ENCODE measurements at regions not wholly inside any gene's neighbourhood (a gene's known extent, or its start where the extent isn't known, plus 50 kb on each side); places are given as distances from the start of the nearest gene placed in this dataset.

DNA sequence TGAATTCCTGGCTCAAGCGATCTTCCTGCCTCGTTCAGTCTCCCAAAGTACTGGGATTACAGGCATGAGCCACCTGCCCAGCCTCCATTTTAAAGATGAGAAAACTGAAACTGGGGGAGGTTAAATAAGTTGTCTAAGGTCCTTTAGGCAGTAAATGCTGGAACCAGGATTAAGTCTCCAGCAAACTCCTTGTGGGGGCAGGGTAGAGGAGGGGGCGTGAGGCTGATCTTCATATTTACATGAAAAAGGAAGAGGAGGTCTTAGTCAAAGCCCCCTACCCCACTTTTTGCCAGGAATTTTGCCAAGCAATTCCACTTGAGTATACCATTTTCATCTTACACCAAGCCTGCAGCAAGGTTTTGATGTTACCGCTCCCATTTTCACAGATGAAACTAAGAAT, 76.6 kb upstream of the NR4A3 start:
- ChIA-PET CTCF (no interaction called here), POLR2A (no interaction called here)
- H3K27me3 ChIP-seq (ENCODE audit: insufficient read depth) = no peaks in the 10 kb centered on the region
- 85% methylated on average over 4 of the region's 4 CpGs for whole genome bisulfite sequencing (ENCODE audit: low lambda C conversion rate)
- no peaks in the 10 kb centered on the region for H3K36me3 ChIP-seq (replicated peaks in 1 of 2; ENCODE audit: control insufficient read depth in 1 of 2, insufficient read depth in 2 of 2, low read length in 1 of 2)
- no peak for TF ChIP-seq NFIC (IDR thresholded peaks at IDR 0.05; ENCODE audit: borderline replicate concordance)
- TF ChIP-seq TAF1 (IDR thresholded peaks at IDR 0.05; ENCODE audit: borderline replicate concordance, low read depth, low read length) = no peak
- TF ChIP-seq FOXJ3 (CRISPR knock-in tag; IDR thresholded peaks at IDR 0.05) = no peak
- no peak for TF ChIP-seq MXI1 (IDR thresholded peaks at IDR 0.05; ENCODE audit: low read depth, low read length)
- TF ChIP-seq SMC3 (IDR thresholded peaks at IDR 0.05; ENCODE audit: low read depth, low read length) = no peak
- TF ChIP-seq, protein P1, sequence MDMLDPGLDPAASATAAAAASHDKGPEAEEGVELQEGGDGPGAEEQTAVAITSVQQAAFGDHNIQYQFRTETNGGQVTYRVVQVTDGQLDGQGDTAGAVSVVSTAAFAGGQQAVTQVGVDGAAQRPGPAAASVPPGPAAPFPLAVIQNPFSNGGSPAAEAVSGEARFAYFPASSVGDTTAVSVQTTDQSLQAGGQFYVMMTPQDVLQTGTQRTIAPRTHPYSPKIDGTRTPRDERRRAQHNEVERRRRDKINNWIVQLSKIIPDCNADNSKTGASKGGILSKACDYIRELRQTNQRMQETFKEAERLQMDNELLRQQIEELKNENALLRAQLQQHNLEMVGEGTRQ (IDR thresholded peaks at IDR 0.05; ENCODE audit: borderline replicate concordance, low read depth, low read length) = no peak
- no peak for TF ChIP-seq TCF12 (IDR thresholded peaks at IDR 0.05)
- TF ChIP-seq JUND (IDR thresholded peaks at IDR 0.05) = no peak
- no peak for TF ChIP-seq SIN3A (IDR thresholded peaks at IDR 0.05; ENCODE audit: borderline replicate concordance, low read depth, low read length)
- no peak overlapping the region for H3K4me3 ChIP-seq (ENCODE audit: low read depth in 2 of 2, low read length in 1 of 2)
- H3K9me2 ChIP-seq = no peaks in the 10 kb centered on the region
- no peaks in the 10 kb centered on the region for H3K4me1 ChIP-seq (ENCODE audit: control insufficient read depth in 1 of 2, insufficient read depth in 2 of 2, low read depth in 1 of 2, low read length in 1 of 2)
- no peak overlapping the region for H3K4me2 ChIP-seq
- no peaks in the 10 kb centered on the region for H4K20me1 ChIP-seq (ENCODE audit: insufficient read depth)
- no peak overlapping the region for H3K9ac ChIP-seq
- DNase-seq = no peak
- H3K27ac ChIP-seq (ENCODE audit: low read depth in 2 of 2, low read length in 1 of 2) = no peak overlapping the region
- no peaks in the 10 kb centered on the region for H3K9me3 ChIP-seq
- H2AFZ ChIP-seq (ENCODE audit: low read depth) = no peak overlapping the region
- H3K79me2 ChIP-seq (ENCODE audit: insufficient read depth) = no peaks in the 10 kb centered on the region
- no peaks in the 10 kb centered on the region for H3F3A ChIP-seq (replicated peaks; ENCODE audit: insufficient read depth)

DNA sequence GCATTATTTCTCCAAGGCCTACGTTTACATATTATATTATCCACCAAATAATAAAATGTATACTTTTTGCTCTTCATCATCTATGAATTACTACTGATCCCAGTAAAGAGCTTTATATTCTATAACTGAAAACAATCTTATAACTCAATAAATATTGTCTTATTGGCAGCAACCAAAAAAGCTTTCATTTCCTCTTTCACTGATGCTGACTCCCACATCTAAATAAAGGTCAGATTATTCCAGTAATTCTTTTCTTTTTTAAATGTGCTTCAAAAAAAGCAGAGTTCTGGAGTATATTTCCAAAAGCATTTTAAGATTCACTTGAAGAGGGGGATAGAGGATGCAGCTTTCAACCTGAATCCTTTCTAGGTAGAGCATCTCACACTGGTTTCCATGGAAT, 75.3 kb upstream of the NR4A3 start:
- Histone ChIP-seq H3K4me2 (no peak overlapping the region), H3F3A (replicated peaks; ENCODE audit: insufficient read depth) (no peaks in the 10 kb centered on the region), H3K79me2 (ENCODE audit: insufficient read depth) (no peaks in the 10 kb centered on the region), H3K4me3 (ENCODE audit: low read depth in 2 of 2, low read length in 1 of 2) (no peak overlapping the region), H3K9me3 (no peaks in the 10 kb centered on the region), H4K20me1 (ENCODE audit: insufficient read depth) (no peaks in the 10 kb centered on the region), H3K4me1 (ENCODE audit: control insufficient read depth in 1 of 2, insufficient read depth in 2 of 2, low read depth in 1 of 2, low read length in 1 of 2) (no peaks in the 10 kb centered on the region), H3K27ac (ENCODE audit: low read depth in 2 of 2, low read length in 1 of 2) (no peak overlapping the region), H3K9ac (no peak overlapping the region), H2AFZ (ENCODE audit: low read depth) (no peak overlapping the region), H3K9me2 (no peaks in the 10 kb centered on the region), H3K36me3 (replicated peaks in 1 of 2; ENCODE audit: control insufficient read depth in 1 of 2, insufficient read depth in 2 of 2, low read length in 1 of 2) (no peaks in the 10 kb centered on the region), H3K27me3 (ENCODE audit: insufficient read depth) (no peaks in the 10 kb centered on the region)
- ChIA-PET POLR2A (no interaction called here), CTCF (no interaction called here)
- WGBS (ENCODE audit: low lambda C conversion rate) = 70% methylated on average over 1 of the region's 1 CpG
- DNase-seq = no peak
- no peak for TF ChIP-seq EZH2phosphoT487 (IDR thresholded peaks at IDR 0.05; ENCODE audit: borderline replicate concordance, low read depth)
- TF ChIP-seq ELF1 (IDR thresholded peaks at IDR 0.05) = no peak
- TF ChIP-seq YY1 (IDR thresholded peaks at IDR 0.05; ENCODE audit: low read depth) = no peak
- no peak for TF ChIP-seq CHD2 (IDR thresholded peaks at IDR 0.05; ENCODE audit: low read length, partially characterized antibody)

DNA sequence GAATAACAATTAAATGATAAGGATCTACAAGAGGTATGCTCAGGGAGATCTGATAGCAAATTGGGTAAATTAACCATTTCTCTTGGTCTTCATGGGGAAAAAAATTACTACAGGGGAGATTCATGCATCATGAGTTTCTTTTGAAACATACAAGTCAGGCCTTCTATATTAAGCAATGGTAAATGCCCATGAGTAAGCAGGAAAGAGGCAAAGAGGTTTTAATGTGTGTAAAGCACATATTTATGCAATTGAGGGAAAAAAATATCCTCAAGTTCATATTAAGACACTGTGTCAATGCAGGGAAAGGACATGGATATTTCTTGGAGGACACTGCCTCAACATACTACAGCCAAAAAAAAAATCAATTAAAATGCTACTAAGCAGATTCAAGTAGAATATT, 73.4 kb upstream of the NR4A3 start:
- ChIA-PET POLR2A (no interaction called here), CTCF (no interaction called here)
- Histone ChIP-seq H3K9ac (no peak overlapping the region), H4K20me1 (ENCODE audit: insufficient read depth) (no peaks in the 10 kb centered on the region), H3F3A (replicated peaks; ENCODE audit: insufficient read depth) (no peaks in the 10 kb centered on the region), H3K27me3 (ENCODE audit: insufficient read depth) (no peaks in the 10 kb centered on the region), H3K4me3 (ENCODE audit: low read depth in 2 of 2, low read length in 1 of 2) (no peak overlapping the region), H3K4me2 (no peak overlapping the region), H3K9me2 (no peaks in the 10 kb centered on the region), H3K9me3 (no peaks in the 10 kb centered on the region), H3K36me3 (replicated peaks in 1 of 2; ENCODE audit: control insufficient read depth in 1 of 2, insufficient read depth in 2 of 2, low read length in 1 of 2) (no peaks in the 10 kb centered on the region), H3K79me2 (ENCODE audit: insufficient read depth) (no peaks in the 10 kb centered on the region), H3K27ac (ENCODE audit: low read depth in 2 of 2, low read length in 1 of 2) (no peak overlapping the region), H2AFZ (ENCODE audit: low read depth) (no peak overlapping the region), H3K4me1 (ENCODE audit: control insufficient read depth in 1 of 2, insufficient read depth in 2 of 2, low read depth in 1 of 2, low read length in 1 of 2) (no peaks in the 10 kb centered on the region)
- no peak for DNase-seq
- TF ChIP-seq ELF1 (IDR thresholded peaks at IDR 0.05) (no peak), MEF2A (IDR thresholded peaks at IDR 0.05; ENCODE audit: borderline replicate concordance, low read depth) (no peak), TEAD4 (IDR thresholded peaks at IDR 0.05; ENCODE audit: borderline replicate concordance, insufficient read depth) (no peak), NRF1 (IDR thresholded peaks at IDR 0.05; ENCODE audit: low read depth, low read length) (no peak), RXRA (IDR thresholded peaks at IDR 0.05; ENCODE audit: borderline replicate concordance, low read depth) (no peak), TCF12 (IDR thresholded peaks at IDR 0.05) (no peak), FOXM1 (IDR thresholded peaks at IDR 0.05; ENCODE audit: low read depth) (no peak), SMC3 (IDR thresholded peaks at IDR 0.05; ENCODE audit: low read depth, low read length) (no peak), YY1 (IDR thresholded peaks at IDR 0.05; ENCODE audit: low read depth) (no peak), TAF1 (IDR thresholded peaks at IDR 0.05; ENCODE audit: borderline replicate concordance, low read depth, low read length) (no peak)
- TF ChIP-seq, protein P2, sequence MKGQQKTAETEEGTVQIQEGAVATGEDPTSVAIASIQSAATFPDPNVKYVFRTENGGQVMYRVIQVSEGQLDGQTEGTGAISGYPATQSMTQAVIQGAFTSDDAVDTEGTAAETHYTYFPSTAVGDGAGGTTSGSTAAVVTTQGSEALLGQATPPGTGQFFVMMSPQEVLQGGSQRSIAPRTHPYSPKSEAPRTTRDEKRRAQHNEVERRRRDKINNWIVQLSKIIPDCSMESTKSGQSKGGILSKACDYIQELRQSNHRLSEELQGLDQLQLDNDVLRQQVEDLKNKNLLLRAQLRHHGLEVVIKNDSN (IDR thresholded peaks at IDR 0.05; ENCODE audit: borderline replicate concordance, low read depth) = no peak
- TF ChIP-seq, protein P3, sequence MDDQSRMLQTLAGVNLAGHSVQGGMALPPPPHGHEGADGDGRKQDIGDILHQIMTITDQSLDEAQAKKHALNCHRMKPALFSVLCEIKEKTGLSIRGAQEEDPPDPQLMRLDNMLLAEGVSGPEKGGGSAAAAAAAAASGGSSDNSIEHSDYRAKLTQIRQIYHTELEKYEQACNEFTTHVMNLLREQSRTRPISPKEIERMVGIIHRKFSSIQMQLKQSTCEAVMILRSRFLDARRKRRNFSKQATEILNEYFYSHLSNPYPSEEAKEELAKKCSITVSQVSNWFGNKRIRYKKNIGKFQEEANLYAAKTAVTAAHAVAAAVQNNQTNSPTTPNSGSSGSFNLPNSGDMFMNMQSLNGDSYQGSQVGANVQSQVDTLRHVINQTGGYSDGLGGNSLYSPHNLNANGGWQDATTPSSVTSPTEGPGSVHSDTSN (IDR thresholded peaks at IDR 0.05) = no peak
